T-helper 1 cell treated with Interleukin-12 subunit alpha and Interleukin-12 subunit beta and Interleukin-4 antibody, amounts not matched to agents 30 μg/mL and 1 μg/mL, for 36 hours (primary cell): ENCODE measurements at regions not wholly inside any gene's neighbourhood (a gene's known extent, or its start where the extent isn't known, plus 50 kb on each side); places are given as distances from the start of the nearest gene placed in this dataset.
"Not testable (repeated sequence)": the region's sequence is repeated elsewhere in the genome, so short reads cannot be mapped to it uniquely, and the experiment has no call there.

ENCODE experiments used
- H3K27ac Mint-ChIP-seq: one replicate; pipeline ENCODE4 v1.8.0; 2021; ENCODE audit warnings: mild to moderate bottlenecking, mixed read lengths
- H3K27me3 Mint-ChIP-seq: one replicate; pipeline ENCODE4 v1.8.0; 2021; ENCODE audit warnings: low read depth, mixed read lengths
- H3K36me3 Mint-ChIP-seq: one replicate; pipeline ENCODE4 v1.8.0; 2021; ENCODE audit warnings: low read depth, mixed read lengths
- H3K4me1 Mint-ChIP-seq: one replicate; pipeline ENCODE4 v1.8.0; 2021; ENCODE audit warnings: low read depth, mixed read lengths
- H3K4me3 Mint-ChIP-seq: one replicate; pipeline ENCODE4 v1.8.0; 2021; ENCODE audit warnings: mild to moderate bottlenecking, moderate library complexity, mixed read lengths
- H3K9me3 Mint-ChIP-seq: one replicate; pipeline ENCODE4 v1.8.0; 2021; ENCODE audit warnings: mixed read lengths

DNA sequence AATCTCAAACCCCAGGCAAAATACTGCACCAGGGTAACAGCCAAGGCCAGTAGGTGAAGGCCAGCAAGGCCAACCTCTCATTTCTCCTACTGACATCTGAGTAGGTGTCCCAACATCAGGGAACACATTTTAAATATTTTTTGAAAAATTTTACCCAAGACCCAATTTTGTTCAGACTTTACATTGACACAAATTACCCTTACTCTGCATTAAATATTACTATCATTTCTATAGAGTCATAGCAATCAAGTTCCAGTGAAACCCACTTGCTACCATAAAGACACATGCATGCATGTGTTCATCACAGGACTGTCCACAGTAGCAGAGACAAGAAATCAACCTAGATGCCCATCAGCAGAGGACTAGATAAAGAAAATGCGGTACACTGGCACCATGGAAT is 99.9 kb downstream of the NRN1 start:
- Mint-ChIP-seq H3K27ac (no peak overlapping the region), H3K4me1 (no peaks in the 10 kb centered on the region), H3K9me3 (peaks cover 7% of the 10 kb centered on the region), H3K36me3 (no peaks in the 10 kb centered on the region), H3K4me3 (no peak overlapping the region), H3K27me3 (peaks cover 9% of the 10 kb centered on the region)

DNA sequence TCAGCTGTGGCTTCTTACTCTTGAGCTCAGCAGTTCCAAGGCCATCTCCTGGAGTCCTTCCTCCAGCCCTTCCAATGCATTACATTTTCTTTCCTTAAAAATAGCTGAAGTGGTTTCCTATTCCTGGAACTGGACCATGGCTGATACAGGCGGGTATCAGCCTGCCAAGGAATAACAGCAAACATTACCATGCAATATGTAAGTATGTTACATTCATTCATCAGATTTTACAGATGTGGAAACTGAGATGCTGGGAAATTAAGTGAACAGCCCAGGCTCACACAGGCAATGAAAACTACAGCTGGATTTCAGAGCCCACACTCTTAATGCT is 100.4 kb downstream of the NRN1 start:
- H3K27ac Mint-ChIP-seq, result no peak overlapping the region
- H3K4me3 Mint-ChIP-seq, result no peak overlapping the region
- H3K9me3 Mint-ChIP-seq, result peaks cover 7% of the 10 kb centered on the region
- H3K27me3 Mint-ChIP-seq, result peaks cover 9% of the 10 kb centered on the region
- no peaks in the 10 kb centered on the region for H3K4me1 Mint-ChIP-seq
- no peaks in the 10 kb centered on the region for H3K36me3 Mint-ChIP-seq

DNA sequence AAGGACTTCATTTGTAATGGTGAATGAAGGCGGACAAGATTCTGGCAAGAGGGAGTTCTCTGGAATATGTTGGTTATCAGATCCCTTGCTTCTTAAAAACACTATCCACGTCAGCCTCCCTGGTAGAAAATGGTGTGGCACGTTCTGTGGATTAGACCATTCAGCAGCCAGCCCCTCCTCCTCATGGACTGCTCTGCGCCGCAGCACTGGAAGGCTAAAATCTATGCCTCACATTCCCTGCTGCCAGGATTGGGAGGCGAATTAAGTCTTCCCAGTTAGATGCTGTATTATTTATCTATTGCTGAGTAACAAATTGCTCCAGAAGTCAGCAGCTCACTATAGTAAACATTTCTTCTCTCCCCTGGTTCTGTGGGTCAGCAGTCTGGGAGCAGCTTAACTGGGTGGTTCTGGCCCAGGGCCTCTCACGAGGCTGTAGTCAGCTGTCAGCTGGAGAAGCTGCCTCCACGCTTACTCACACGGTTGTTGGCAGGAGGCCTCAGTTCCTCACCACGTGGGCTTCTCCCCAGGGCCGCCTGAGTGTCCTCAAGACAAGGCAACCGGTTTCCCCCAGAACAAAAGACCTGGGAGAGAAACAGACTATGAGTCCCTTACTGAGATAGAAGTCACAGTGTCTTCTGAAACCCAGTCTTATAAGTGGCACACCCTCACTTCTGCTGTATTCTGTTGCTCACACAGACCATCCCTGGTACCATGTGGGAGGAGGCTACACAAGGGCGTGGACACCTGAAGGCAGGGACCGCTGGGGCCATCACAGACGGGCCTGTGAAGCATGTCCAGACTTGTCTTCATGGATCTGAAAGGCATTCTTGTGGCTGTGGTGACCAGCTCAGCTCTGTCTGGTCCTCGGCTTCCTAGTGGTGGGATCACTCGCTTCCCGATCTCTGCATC is 101.0 kb downstream of the NRN1 start:
- Mint-ChIP-seq H3K36me3 (no peaks in the 10 kb centered on the region), H3K27ac (no peak overlapping the region), H3K4me1 (no peaks in the 10 kb centered on the region), H3K4me3 (no peak overlapping the region), H3K9me3 (peaks cover 2% of the 10 kb centered on the region), H3K27me3 (peaks cover 4% of the 10 kb centered on the region)

DNA sequence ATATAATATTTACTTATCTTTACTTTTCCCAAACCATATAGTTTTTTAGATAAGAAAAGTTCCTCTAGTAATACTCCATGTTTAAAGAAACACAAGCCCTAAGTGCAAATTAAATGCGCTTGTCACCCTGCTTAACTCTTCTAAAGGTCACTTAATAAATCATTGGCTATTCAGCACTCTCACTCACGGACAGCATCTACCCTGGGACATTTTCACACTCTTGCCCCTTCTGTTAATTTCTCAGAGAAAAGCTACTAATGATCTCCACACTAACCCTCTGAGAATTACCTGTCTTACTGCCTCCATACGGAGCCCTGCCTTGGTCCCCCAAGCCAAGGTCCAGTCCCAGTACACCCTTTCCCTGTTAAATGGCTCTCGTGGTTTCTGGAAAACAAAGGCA is 102.2 kb downstream of the NRN1 start:
- Mint-ChIP-seq H3K36me3 (no peaks in the 10 kb centered on the region), H3K27ac (no peak overlapping the region), H3K27me3 (peaks cover 3% of the 10 kb centered on the region), H3K4me3 (no peak overlapping the region), H3K4me1 (peaks cover 5% of the 10 kb centered on the region), H3K9me3 (no peaks in the 10 kb centered on the region)

DNA sequence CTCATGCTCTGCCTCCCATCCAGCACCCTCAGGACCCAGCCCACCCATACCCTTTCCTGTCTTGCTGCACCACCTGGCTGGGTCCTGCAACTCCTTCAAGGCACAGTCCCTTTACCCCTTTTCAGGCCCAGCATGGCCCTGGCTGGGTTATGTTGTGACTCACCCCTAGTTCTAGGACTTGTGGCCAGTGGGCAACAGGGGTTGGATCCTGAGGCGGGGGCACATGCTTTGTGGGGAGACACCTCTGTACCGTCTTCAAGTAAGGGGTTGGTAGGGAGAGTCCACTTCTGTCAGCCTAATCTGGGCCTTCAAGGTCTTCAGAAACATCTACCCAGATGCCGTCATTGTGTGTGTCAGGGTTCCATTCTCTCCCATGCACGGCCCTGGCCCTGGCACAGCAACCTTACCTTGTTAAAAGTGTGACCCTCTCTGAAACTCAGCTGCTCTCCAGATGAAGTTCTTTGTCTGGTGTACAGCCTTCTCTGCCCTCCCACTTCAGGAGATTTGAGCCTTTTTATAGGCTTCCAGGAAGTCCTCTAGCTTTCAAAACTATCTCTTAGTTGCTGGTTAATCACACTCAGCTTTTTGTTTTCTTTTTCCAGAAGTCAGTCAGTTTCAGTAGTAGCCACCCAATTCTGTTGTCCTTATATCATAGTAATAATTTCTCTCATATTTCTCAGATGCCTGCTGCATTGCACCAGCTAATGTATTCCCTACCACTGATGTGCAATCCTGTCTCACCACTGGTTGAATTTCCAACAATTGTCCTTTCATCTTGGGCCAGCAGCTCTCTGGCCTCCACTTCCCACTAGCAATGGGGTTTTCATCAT is 107.3 kb downstream of the NRN1 start:
- Mint-ChIP-seq H3K9me3 (no peaks in the 10 kb centered on the region), H3K27me3 (no peaks in the 10 kb centered on the region), H3K27ac (no peak overlapping the region), H3K4me1 (peaks cover 7% of the 10 kb centered on the region), H3K4me3 (no peak overlapping the region), H3K36me3 (no peaks in the 10 kb centered on the region)

DNA sequence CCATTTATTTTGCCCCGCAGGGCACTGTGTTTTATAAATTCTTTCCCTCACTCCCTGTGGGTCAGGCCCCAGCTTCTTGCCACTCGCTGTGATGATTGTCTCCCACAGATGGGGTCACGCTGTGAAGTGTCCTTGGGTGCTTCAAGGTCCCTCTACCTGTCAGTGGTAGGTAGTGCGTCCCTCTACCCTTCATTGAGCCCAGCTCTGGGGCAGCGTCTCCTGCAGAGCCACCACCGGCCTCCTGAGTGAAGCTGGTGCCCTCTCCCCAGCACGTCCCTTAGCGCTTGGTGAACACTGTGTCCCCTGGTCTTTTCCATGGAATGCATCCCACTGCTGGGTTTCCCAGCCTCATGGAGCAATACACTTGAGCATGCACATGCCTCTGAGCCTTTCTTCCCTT is 108.2 kb downstream of the NRN1 start:
- Mint-ChIP-seq H3K27me3 (no peaks in the 10 kb centered on the region), H3K9me3 (no peaks in the 10 kb centered on the region), H3K4me1 (peaks cover 7% of the 10 kb centered on the region), H3K4me3 (no peak overlapping the region), H3K27ac (no peak overlapping the region), H3K36me3 (no peaks in the 10 kb centered on the region)

DNA sequence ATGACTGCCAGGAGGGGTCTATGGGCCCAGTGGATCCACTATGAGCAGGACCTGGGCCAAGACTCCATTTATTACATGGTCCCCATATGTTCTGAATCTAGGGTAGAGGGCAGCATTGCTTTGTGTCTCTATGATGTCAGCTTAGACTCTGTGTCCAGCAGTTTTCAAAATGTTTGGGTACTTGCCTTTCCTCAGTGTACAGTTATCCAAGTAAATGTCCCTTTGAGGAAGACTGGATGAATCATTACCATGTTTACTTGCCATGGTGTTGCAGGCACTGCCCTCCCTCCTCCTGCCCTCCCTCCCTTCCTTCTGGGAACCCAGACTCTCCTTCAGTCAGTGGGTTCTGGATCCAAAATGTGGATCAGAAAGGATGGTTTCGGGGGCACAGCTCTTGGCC is 108.6 kb downstream of the NRN1 start:
- Mint-ChIP-seq H3K36me3 (no peaks in the 10 kb centered on the region), H3K4me3 (no peak overlapping the region), H3K9me3 (no peaks in the 10 kb centered on the region), H3K27ac (no peak overlapping the region), H3K4me1 (peaks cover 7% of the 10 kb centered on the region), H3K27me3 (no peaks in the 10 kb centered on the region)

DNA sequence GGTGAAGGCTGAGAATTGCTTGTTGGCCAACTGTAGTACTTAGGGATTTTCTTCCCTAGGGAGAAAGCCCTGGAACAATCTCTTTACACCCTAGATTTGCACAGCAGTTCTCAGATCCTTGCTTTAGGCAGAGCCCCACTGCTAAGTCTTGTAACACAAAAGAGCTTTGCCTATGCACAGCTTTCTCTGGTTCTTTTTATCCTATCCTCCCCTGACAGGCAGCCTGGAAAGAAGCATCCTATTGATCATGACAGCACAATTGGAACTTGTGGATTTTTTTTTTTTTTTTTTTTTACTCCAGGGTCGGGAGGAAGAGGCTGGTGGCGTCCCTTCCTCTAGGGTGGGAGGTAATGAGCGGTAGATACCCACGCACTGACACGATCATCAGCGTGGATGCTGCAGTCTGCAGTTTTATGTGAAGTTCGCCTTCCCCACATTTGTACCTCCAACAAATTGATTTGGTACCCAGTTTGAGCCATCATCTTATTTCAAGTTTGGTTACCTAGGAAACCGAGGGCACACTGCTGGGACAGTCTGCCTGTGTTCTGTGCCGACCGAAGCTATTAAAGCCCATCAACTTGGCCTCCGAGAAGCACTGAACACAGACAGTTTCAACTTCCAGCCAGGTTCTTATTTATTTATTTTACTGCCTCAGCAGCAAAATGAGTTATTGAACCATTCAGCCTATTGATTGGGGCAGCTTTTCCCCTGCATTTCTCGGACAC is 110.1 kb downstream of the NRN1 start:
- Mint-ChIP-seq H3K9me3 (peaks cover 4% of the 10 kb centered on the region), H3K4me3 (no peak overlapping the region), H3K27ac (no peak overlapping the region), H3K4me1 (peaks cover 14% of the 10 kb centered on the region), H3K36me3 (peaks cover 3% of the 10 kb centered on the region), H3K27me3 (no peaks in the 10 kb centered on the region)

DNA sequence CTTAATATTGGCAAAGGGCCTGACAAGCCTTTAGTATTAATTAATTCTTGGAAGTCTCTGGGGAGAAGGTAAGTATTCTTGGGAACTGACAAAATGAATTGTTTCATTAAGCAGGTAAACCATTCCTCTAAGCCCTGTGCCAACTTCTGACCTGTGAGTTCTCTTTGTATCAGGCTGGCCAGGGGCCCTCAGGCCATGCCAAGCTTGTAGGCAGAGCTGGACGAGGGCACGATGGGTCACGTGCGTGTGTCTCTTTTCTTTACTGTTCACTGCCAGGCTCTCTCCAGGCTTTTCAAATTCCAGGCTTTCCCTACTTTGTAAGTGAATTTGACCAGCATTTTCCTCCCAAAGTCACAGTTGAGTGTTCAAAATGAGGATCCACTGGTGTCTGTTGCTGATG is 112.4 kb downstream of the NRN1 start:
- H3K27ac Mint-ChIP-seq, result no peak overlapping the region
- peaks cover 7% of the 10 kb centered on the region for H3K9me3 Mint-ChIP-seq
- peaks cover 3% of the 10 kb centered on the region for H3K36me3 Mint-ChIP-seq
- H3K4me3 Mint-ChIP-seq, result no peak overlapping the region
- H3K4me1 Mint-ChIP-seq, result peaks cover 8% of the 10 kb centered on the region
- H3K27me3 Mint-ChIP-seq, result peaks cover 4% of the 10 kb centered on the region

DNA sequence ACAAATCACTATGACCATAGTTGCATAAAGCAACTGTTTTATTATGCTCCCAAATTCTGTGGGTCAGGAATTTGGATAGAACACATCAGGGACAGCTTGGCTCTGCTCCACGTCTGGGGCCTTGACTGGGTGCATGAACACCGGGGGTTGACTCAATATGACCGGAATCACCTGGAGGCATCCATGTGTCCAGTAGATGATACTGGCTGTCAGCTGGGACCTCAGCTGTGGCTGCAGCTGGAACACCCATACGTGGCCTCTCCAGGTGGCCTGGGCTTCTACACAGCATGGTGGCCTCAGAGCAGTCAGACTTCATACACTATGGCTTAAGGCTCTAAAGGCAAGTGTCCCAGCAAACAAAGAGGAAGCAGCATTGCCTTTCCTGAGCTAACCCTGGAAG is 113.4 kb downstream of the NRN1 start:
- peaks cover 8% of the 10 kb centered on the region for H3K4me1 Mint-ChIP-seq
- H3K27ac Mint-ChIP-seq, result no peak overlapping the region
- H3K9me3 Mint-ChIP-seq, result peaks cover 7% of the 10 kb centered on the region
- H3K36me3 Mint-ChIP-seq, result peaks cover 3% of the 10 kb centered on the region
- peaks cover 4% of the 10 kb centered on the region for H3K27me3 Mint-ChIP-seq
- H3K4me3 Mint-ChIP-seq, result no peak overlapping the region

DNA sequence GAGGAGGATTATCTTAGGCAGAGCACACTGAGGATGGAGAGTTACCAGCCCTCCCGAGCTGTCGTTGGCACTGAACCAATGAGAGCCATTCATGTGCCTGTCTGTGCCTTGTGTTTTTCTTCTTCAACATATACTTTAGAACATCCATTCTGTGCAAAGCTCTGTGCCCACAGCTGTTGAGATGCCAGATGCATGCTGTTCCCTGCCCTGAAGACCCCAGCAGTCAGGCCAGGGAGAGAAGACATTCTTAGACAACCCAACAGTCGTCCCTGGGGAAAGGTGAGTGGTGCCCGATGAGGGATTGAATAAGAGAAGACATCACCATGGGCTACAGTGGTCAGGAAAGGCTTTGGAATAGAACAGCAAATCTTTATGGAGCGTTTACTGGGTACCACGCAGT is 114.1 kb downstream of the NRN1 start:
- Mint-ChIP-seq H3K27ac (peak overlapping the region; percentile 82), H3K4me3 (no peak overlapping the region), H3K9me3 (peaks cover 7% of the 10 kb centered on the region), H3K4me1 (peaks cover 8% of the 10 kb centered on the region), H3K27me3 (peaks cover 4% of the 10 kb centered on the region), H3K36me3 (peaks cover 3% of the 10 kb centered on the region)

DNA sequence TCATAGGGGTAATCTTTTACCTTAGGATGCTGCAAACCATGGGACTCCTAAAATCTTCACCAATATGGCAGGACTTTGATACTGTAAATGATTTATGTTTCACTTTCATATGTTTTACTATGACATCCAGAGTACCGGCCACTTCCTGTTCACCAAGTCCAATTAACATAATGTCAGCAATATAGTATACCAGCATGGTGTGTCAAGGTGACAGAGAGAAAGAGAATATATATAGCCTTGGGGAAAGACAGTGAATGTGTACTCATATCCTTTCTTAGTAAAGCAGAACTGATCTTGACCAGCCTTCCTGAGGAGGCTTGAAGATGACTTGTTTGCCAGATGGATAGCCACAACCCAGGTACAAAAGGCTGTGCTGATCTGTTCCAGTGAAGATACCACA is 127.9 kb downstream of the NRN1 start:
- Mint-ChIP-seq H3K36me3 (no peaks in the 10 kb centered on the region), H3K4me3 (no peak overlapping the region), H3K4me1 (peaks cover 9% of the 10 kb centered on the region), H3K27me3 (peaks cover 12% of the 10 kb centered on the region), H3K9me3 (peaks cover 11% of the 10 kb centered on the region), H3K27ac (no peak overlapping the region)

DNA sequence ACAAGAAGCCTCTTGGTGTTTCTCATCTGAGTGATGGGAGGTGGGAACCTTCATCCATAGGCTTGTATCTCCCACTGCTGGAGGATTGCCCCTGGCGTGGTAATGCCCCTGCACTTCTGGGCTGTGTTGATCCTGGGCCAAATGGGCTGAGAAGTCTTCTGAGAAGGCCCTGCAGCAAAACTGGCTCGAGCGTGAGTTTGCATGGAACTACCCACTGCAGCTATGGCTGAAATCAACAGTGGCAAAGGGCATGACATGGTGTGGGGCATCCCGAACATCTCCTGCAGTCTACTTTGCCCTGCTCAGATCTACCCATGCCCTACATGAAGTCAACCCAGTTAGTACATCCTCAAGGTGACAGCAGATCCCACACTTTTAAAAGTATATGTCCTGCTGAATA is 130.6 kb downstream of the NRN1 start:
- Mint-ChIP-seq H3K9me3 (peaks cover 15% of the 10 kb centered on the region), H3K27me3 (no peaks in the 10 kb centered on the region), H3K4me3 (no peak overlapping the region), H3K27ac (no peak overlapping the region), H3K4me1 (peaks cover 16% of the 10 kb centered on the region), H3K36me3 (peaks cover 9% of the 10 kb centered on the region)

DNA sequence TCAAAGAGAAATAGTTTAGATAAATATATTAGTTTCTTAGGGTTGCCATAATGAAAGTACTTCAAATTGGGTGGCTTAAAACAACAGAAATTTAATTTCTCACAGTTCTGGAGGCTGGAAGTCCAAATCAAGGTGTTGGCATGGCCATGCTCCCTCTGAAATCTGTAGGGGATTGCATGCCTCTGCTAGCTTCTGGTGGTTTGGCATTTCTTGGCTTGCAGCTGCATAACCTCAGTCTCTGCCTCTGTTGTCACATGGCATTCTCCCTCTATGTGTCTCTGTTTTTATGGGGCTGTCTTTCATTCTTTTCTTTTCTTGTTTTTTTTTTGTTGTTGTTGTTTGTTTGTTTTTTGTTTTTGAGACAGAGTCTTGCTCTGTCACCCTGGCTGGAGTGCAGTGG is 132.7 kb downstream of the NRN1 start:
- Mint-ChIP-seq H3K36me3 (peaks cover 10% of the 10 kb centered on the region), H3K9me3 (peaks cover 16% of the 10 kb centered on the region), H3K4me1 (peaks cover 26% of the 10 kb centered on the region)
- H3K27ac Mint-ChIP-seq, H3K27me3 Mint-ChIP-seq, H3K4me3 Mint-ChIP-seq: not testable (repeated sequence)
